ENCODE measurements at regions not wholly inside any gene's neighbourhood (a gene's known extent, or its start where the extent isn't known, plus 50 kb on each side); places are given as distances from the start of the nearest gene placed in this dataset.

DNA sequence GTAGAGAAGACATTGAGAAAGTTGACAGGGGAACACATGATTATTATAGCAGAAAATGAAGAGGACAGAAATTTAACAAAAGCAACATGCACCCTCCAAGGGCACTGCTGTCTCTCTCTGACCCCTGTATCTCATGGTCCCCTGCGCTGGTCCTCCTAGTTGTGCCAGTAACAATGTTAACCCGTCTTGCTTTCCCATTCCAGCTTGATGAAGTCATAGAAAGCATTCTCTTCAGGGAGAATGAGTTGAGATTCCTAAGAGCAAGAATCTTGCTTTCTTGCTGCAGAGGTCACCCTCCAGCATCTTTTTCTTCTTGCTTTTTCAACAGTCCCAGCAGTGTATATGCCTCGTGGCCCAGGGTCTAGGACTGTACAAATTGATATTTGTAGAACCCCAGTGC is 279.6 kb upstream of the ADAMTSL1 start:
- TF ChIP-seq, protein P1, sequence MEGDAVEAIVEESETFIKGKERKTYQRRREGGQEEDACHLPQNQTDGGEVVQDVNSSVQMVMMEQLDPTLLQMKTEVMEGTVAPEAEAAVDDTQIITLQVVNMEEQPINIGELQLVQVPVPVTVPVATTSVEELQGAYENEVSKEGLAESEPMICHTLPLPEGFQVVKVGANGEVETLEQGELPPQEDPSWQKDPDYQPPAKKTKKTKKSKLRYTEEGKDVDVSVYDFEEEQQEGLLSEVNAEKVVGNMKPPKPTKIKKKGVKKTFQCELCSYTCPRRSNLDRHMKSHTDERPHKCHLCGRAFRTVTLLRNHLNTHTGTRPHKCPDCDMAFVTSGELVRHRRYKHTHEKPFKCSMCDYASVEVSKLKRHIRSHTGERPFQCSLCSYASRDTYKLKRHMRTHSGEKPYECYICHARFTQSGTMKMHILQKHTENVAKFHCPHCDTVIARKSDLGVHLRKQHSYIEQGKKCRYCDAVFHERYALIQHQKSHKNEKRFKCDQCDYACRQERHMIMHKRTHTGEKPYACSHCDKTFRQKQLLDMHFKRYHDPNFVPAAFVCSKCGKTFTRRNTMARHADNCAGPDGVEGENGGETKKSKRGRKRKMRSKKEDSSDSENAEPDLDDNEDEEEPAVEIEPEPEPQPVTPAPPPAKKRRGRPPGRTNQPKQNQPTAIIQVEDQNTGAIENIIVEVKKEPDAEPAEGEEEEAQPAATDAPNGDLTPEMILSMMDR (IDR thresholded peaks at IDR 0.05; ENCODE audit: low read depth, low read length, poor library complexity, severe bottlenecking): no peak
- TF ChIP-seq EZH2phosphoT487 (IDR thresholded peaks at IDR 0.05; ENCODE audit: borderline replicate concordance, low read length): no peak

Measured in DOHH2 (cell line).